Transverse colon (tissue), 4 donors: ENCODE measurements at regions not wholly inside any gene's neighbourhood (a gene's known extent, or its start where the extent isn't known, plus 50 kb on each side); places are given as distances from the start of the nearest gene placed in this dataset.

Experiments used
- CTCF ChIP-seq, 5 experiments: fragments of 200-600 bp in 3 of 5; fragments of 450-650 bp in 2 of 5; sonication (generic) in 3 of 5; IDR thresholded peaks; 1 replicate in 2 of 5; 2 replicates in 3 of 5; pipeline ENCODE4 v1.5.1; 2016 to 2017; ENCODE audit warnings: antibody characterized with exemption in 5 of 5, inconsistent platforms in 3 of 5, mild to moderate bottlenecking in 2 of 5, moderate library complexity in 1 of 5
- POLR2A ChIP-seq: fragments of 450-650 bp; IDR thresholded peaks from one replicate; pipeline ENCODE4 v1.6.1; 2016; ENCODE audit warnings: antibody characterized with exemption, mild to moderate bottlenecking, moderate library complexity
- POLR2AphosphoS5 ChIP-seq, 3 donors: sonication (generic); formaldehyde crosslinking; IDR thresholded peaks; one replicate each; pipeline ENCODE4 v1.6.1; 2016; ENCODE audit warnings: antibody characterized with exemption in 3 of 3

- TF ChIP-seq CTCF (IDR thresholded peaks at IDR 0.05) (no peak), POLR2AphosphoS5 (IDR thresholded peaks at IDR 0.05) (no peak), POLR2A (no peak)
Measured at GRCh38 chr19:27822336-27822735, 1390.6 kb downstream of the UQCRFS1 start.
